Thyroid gland (tissue), 4 donors: ENCODE measurements at regions not wholly inside any gene's neighbourhood (a gene's known extent, or its start where the extent isn't known, plus 50 kb on each side); places are given as distances from the start of the nearest gene placed in this dataset.

ENCODE experiments used
- CTCF ChIP-seq, 6 experiments: fragments of 200-600 bp in 3 of 6; fragments of 450-650 bp in 3 of 6; sonication (generic) in 3 of 6; IDR thresholded peaks; one replicate each; pipeline ENCODE4 v1.5.1; 2016 to 2019; ENCODE audit warnings: antibody characterized with exemption in 6 of 6, mild to moderate bottlenecking in 2 of 6, inconsistent platforms in 1 of 6, moderate library complexity in 1 of 6
- POLR2A ChIP-seq, 2 donors: fragments of 450-650 bp; IDR thresholded peaks; one replicate each; pipeline ENCODE4 v1.6.1; 2017; ENCODE audit warnings: antibody characterized with exemption in 2 of 2, mild to moderate bottlenecking in 2 of 2, moderate library complexity in 1 of 2

GRCh38 chr9:7580568-7580967 lies 219.0 kb downstream of the DMAC1 start:
- TF ChIP-seq CTCF (IDR thresholded peaks at IDR 0.05) = no peak
- TF ChIP-seq POLR2A (IDR thresholded peaks at IDR 0.05) = no peak
